H9 (cell line): ENCODE measurements at regions not wholly inside any gene's neighbourhood (a gene's known extent, or its start where the extent isn't known, plus 50 kb on each side); places are given as distances from the start of the nearest gene placed in this dataset.

Experiments
- DNase-seq: peaks from one replicate; pipeline ENCODE4 v3.0.0-alpha.2; 2017
- H2AFZ ChIP-seq: one replicate; pipeline ENCODE4 v1.6.1; 2013; ENCODE audit warnings: mild to moderate bottlenecking, low read length, control low read depth, moderate library complexity
- H2AK5ac ChIP-seq: 2 replicates; pipeline ENCODE4 v1.6.1; 2013; ENCODE audit warnings: low read length, control low read depth, mixed read lengths; ENCODE audit not compliant: insufficient read length
- H2BK120ac ChIP-seq: one replicate; pipeline ENCODE4 v1.6.1; 2013; ENCODE audit warnings: low read depth, mild to moderate bottlenecking, low read length, control low read depth, inconsistent platforms; ENCODE audit not compliant: poor library complexity, severe bottlenecking
- H2BK12ac ChIP-seq: 2 replicates; pipeline ENCODE4 v1.6.1; 2013; ENCODE audit warnings: low read length, control low read depth, mixed read lengths, low read depth; ENCODE audit not compliant: insufficient read length
- H2BK15ac ChIP-seq: 2 replicates; pipeline ENCODE4 v1.6.1; 2013; ENCODE audit warnings: low read depth, low read length, control low read depth
- H2BK20ac ChIP-seq: one replicate; pipeline ENCODE4 v1.6.1; 2013; ENCODE audit warnings: low read depth, mild to moderate bottlenecking, low read length, control low read depth, inconsistent platforms; ENCODE audit not compliant: poor library complexity, severe bottlenecking
- H2BK5ac ChIP-seq: 2 replicates; pipeline ENCODE4 v1.6.1; 2013; ENCODE audit warnings: low read length, control low read depth, mixed read lengths; ENCODE audit not compliant: insufficient read length
- H3K14ac ChIP-seq: 2 replicates; pipeline ENCODE4 v1.6.1; 2013; ENCODE audit warnings: low read length, control low read depth; ENCODE audit not compliant: insufficient read depth
- H3K18ac ChIP-seq: 2 replicates; pipeline ENCODE4 v1.6.1; 2013; ENCODE audit warnings: low read depth, mild to moderate bottlenecking, mixed read lengths, low read length, control low read depth; ENCODE audit not compliant: insufficient read length
- H3K23ac ChIP-seq: 2 replicates; pipeline ENCODE4 v1.6.1; 2013; ENCODE audit warnings: low read length, control low read depth, mixed read lengths, low read depth; ENCODE audit not compliant: insufficient read length
- H3K23me2 ChIP-seq: 2 replicates; pipeline ENCODE4 v1.6.1; 2013; ENCODE audit warnings: low read depth, mild to moderate bottlenecking, mixed read lengths, low read length, control low read depth; ENCODE audit not compliant: insufficient read length, poor library complexity, severe bottlenecking
- H3K27ac ChIP-seq: 2 replicates; pipeline ENCODE4 v1.5.1; 2013; ENCODE audit warnings: low read length, control low read depth, mixed read lengths, low read depth; ENCODE audit not compliant: insufficient read length
- H3K27me3 ChIP-seq: 2 replicates; pipeline ENCODE4 v1.6.1; 2013; ENCODE audit warnings: low read length, control low read depth, inconsistent platforms; ENCODE audit not compliant: insufficient read depth
- H3K4ac ChIP-seq: 2 replicates; pipeline ENCODE4 v1.6.1; 2013; ENCODE audit warnings: low read depth, mild to moderate bottlenecking, control low read depth, inconsistent platforms, low read length, moderate library complexity
- H3K4me1 ChIP-seq: 2 replicates; pipeline ENCODE4 v1.6.1; 2013; ENCODE audit warnings: low read length, control low read depth, inconsistent platforms; ENCODE audit not compliant: insufficient read depth
- H3K4me2 ChIP-seq: 2 replicates; pipeline ENCODE4 v1.6.1; 2013; ENCODE audit warnings: low read length, control low read depth, mixed read lengths; ENCODE audit not compliant: insufficient read length, insufficient read depth
- H3K56ac ChIP-seq: 2 replicates; pipeline ENCODE4 v1.6.1; 2013; ENCODE audit warnings: low read depth, mild to moderate bottlenecking, mixed read lengths, low read length, control low read depth; ENCODE audit not compliant: insufficient read length
- H3K79me1 ChIP-seq: 2 replicates; pipeline ENCODE4 v1.6.1; 2013; ENCODE audit warnings: low read depth, mild to moderate bottlenecking, moderate library complexity, low read length, control low read depth, inconsistent platforms; ENCODE audit not compliant: insufficient read depth, poor library complexity, severe bottlenecking
- H3K79me2 ChIP-seq: 2 replicates; pipeline ENCODE4 v1.6.1; 2013; ENCODE audit warnings: low read length, control low read depth, inconsistent platforms; ENCODE audit not compliant: insufficient read depth
- H3K9ac ChIP-seq: 2 replicates; pipeline ENCODE4 v1.6.1; 2013; ENCODE audit warnings: low read length, control low read depth, mixed read lengths; ENCODE audit not compliant: insufficient read length; ENCODE audit errors: extremely low read depth
- H3K9me3 ChIP-seq: one replicate; pipeline ENCODE4 v1.6.1; 2013; ENCODE audit warnings: low read depth, low read length, inconsistent platforms; ENCODE audit not compliant: control insufficient read depth
- H3T11ph ChIP-seq: one replicate; pipeline ENCODE4 v1.6.1; 2013; ENCODE audit warnings: mild to moderate bottlenecking, low read length, control low read depth, inconsistent platforms
- H4K20me1 ChIP-seq: one replicate; pipeline ENCODE4 v1.6.1; 2013; ENCODE audit not compliant: control insufficient read depth, insufficient read length, insufficient read depth
- H4K5ac ChIP-seq: 2 replicates; pipeline ENCODE4 v1.6.1; 2013; ENCODE audit warnings: low read depth, mild to moderate bottlenecking, mixed read lengths, low read length, control low read depth; ENCODE audit not compliant: insufficient read length
- H4K8ac ChIP-seq: replicated peaks from 2 replicates; pipeline ENCODE4 v1.6.1; 2013; ENCODE audit warnings: low read length, control low read depth, mixed read lengths, low read depth; ENCODE audit not compliant: insufficient read length
- H4K91ac ChIP-seq: 2 replicates; pipeline ENCODE4 v1.6.1; 2013; ENCODE audit warnings: low read depth, mild to moderate bottlenecking, moderate library complexity, mixed read lengths, low read length, control low read depth; ENCODE audit not compliant: insufficient read length
- H3K27ac Mint-ChIP-seq, 3 experiments: 2 replicates in 2 of 3; 3 replicates in 1 of 3; pipeline ENCODE4 v1.8.0; 2020 to 2021; ENCODE audit warnings: mixed read lengths in 3 of 3, mild to moderate bottlenecking in 1 of 3, moderate library complexity in 1 of 3
- H3K27me3 Mint-ChIP-seq: 2 replicates; pipeline ENCODE4 v1.8.0; 2021; ENCODE audit warnings: low read depth, mild to moderate bottlenecking, moderate library complexity, mixed read lengths
- H3K36me3 Mint-ChIP-seq, 3 experiments: 2 replicates in 2 of 3; 3 replicates in 1 of 3; pipeline ENCODE4 v1.8.0; 2020 to 2021; ENCODE audit warnings: low read depth in 3 of 3, mixed read lengths in 3 of 3; ENCODE audit not compliant: insufficient read depth in 1 of 3
- H3K4me1 Mint-ChIP-seq, 2 experiments: 2 replicates each; pipeline ENCODE4 v1.8.0; 2020; ENCODE audit warnings: mixed read lengths in 2 of 2
- H3K4me3 Mint-ChIP-seq, 2 experiments: 2 replicates in 1 of 2; 3 replicates in 1 of 2; pipeline ENCODE4 v1.8.0; 2020 to 2021; ENCODE audit warnings: mild to moderate bottlenecking in 2 of 2, mixed read lengths in 2 of 2, moderate library complexity in 1 of 2
- H3K9me3 Mint-ChIP-seq, 2 experiments: 2 replicates in 1 of 2; 3 replicates in 1 of 2; pipeline ENCODE4 v1.8.0; 2020; ENCODE audit warnings: mild to moderate bottlenecking in 2 of 2, mixed read lengths in 2 of 2, moderate library complexity in 1 of 2
- CTCF ChIP-seq: fragments of 200-600 bp; sonication (generic); conservative IDR thresholded peaks from 3 replicates; pipeline ENCODE4 v1.8.0; 2021; ENCODE audit warnings: antibody characterized with exemption, mild to moderate bottlenecking
- WGBS: extraction: QIAGEN DNeasy Blood & Tissue Kit; methylation state at CpG from one replicate; pipeline ENCODE4 v1.1.7; 2013; ENCODE audit warnings: missing lambda C conversion rate, low lambda C conversion rate, mixed read lengths; ENCODE audit not compliant: insufficient read length; ENCODE audit errors: extremely low coverage; 5-methylcytosine and 5-hydroxymethylcytosine counted together

GRCh38 chr9:79116041-79116440 is 455.7 kb upstream of the TLE4 start:
- H3T11ph ChIP-seq, result no peak overlapping the region
- Mint-ChIP-seq H3K27me3 (peaks cover 6% of the 10 kb centered on the region), H3K9me3 (no peaks in the 10 kb centered on the region), H3K36me3 (no peaks in the 10 kb centered on the region), H3K4me3 (no peak overlapping the region), H3K27ac (no peak overlapping the region), H3K4me1 (peaks cover 9 to 10% of the 10 kb centered on the region in 2 experiments)
- H3K4me2 ChIP-seq, result no peak overlapping the region
- no peak overlapping the region for H2BK20ac ChIP-seq
- H3K79me2 ChIP-seq, result no peaks in the 10 kb centered on the region
- no peak overlapping the region for H3K23ac ChIP-seq
- no peak overlapping the region for H2BK15ac ChIP-seq
- H3K4ac ChIP-seq, result no peak overlapping the region
- no peaks in the 10 kb centered on the region for H3K4me1 ChIP-seq
- no peak overlapping the region for H3K56ac ChIP-seq
- H3K23me2 ChIP-seq, result no peaks in the 10 kb centered on the region
- H3K9ac ChIP-seq, result no peak overlapping the region
- H3K79me1 ChIP-seq, result no peaks in the 10 kb centered on the region
- no peaks in the 10 kb centered on the region for H3K27me3 ChIP-seq
- no peak overlapping the region for H4K5ac ChIP-seq
- H2AFZ ChIP-seq, result no peak overlapping the region
- no peaks in the 10 kb centered on the region for H3K9me3 ChIP-seq
- H3K27ac ChIP-seq, result no peak overlapping the region
- no peak overlapping the region for H4K91ac ChIP-seq
- H2AK5ac ChIP-seq, result no peak overlapping the region
- no peak overlapping the region for H3K18ac ChIP-seq
- no peak overlapping the region for H2BK12ac ChIP-seq
- no peak for TF ChIP-seq CTCF
- no peak overlapping the region for H3K14ac ChIP-seq
- no CpG with 5 or more reads among the region's 3 CpGs for WGBS
- no peak overlapping the region for H2BK5ac ChIP-seq
- H2BK120ac ChIP-seq, result no peak overlapping the region
- H4K8ac ChIP-seq, result no peak overlapping the region
- H4K20me1 ChIP-seq, result no peaks in the 10 kb centered on the region
- no peak for DNase-seq
